NCI-H69 (cell line): ENCODE measurements at regions not wholly inside any gene's neighbourhood (a gene's known extent, or its start where the extent isn't known, plus 50 kb on each side); places are given as distances from the start of the nearest gene placed in this dataset.
"Not testable (repeated sequence)": the region's sequence is repeated elsewhere in the genome, so short reads cannot be mapped to it uniquely, and the experiment has no call there.

Source experiments
- DNase-seq: peaks from one replicate; lab custom pipeline; 2025; lab: John Stamatoyannopoulos, UW

GRCh38 chr5:92029792-92030191 is 646.7 kb upstream of the ARRDC3 start:
- not testable (repeated sequence) for DNase-seq

GRCh38 chr5:92023555-92023954 is 640.4 kb upstream of the ARRDC3 start:
- peak; percentile 50 for DNase-seq

DNA sequence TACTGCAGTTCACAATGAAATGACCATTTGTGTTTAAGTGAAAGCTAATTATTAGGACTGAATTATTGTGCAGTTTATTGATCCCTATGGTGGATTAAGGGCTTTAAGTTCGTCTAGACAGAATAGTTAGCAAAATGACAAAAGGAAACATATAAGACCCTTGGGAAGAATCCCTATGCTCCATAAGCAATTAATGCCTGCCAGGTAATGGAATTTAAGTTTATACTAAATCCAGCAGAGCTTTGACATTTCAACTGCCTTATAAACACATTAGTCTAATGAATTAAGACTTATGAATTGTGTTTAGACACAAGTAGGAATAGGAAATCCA is 640.0 kb upstream of the ARRDC3 start:
- DNase-seq, result no peak

GRCh38 chr5:92022415-92023140 is 639.5 kb upstream of the ARRDC3 start:
- DNase-seq, result no peak

GRCh38 chr5:92019376-92019990 is 636.4 kb upstream of the ARRDC3 start:
- DNase-seq, result peak; percentile 36

- DNase-seq, result no peak
These were observed 634.7 kb upstream of the ARRDC3 start for GRCh38 chr5:92017776-92018175.

DNA sequence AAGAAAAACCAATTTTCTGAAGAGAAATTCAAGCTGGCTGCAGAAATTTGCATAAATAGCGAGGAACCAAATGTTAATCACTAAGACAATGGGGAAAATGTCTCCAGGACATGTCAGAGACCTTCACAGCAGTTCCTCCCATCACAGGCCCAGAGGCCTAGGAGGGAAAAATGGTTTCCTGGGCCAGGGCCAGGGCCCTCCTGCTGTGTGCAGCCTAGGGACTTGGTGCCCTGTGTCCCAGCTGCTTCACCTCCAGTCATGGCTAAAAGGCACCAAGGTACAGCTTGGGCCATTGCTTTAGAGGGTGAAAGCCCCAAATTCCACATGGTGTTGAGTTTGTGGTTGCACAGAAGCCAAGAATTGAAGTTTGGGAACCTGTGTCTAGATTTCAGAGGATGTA is 628.7 kb upstream of the ARRDC3 start:
- not testable (repeated sequence) for DNase-seq

DNA sequence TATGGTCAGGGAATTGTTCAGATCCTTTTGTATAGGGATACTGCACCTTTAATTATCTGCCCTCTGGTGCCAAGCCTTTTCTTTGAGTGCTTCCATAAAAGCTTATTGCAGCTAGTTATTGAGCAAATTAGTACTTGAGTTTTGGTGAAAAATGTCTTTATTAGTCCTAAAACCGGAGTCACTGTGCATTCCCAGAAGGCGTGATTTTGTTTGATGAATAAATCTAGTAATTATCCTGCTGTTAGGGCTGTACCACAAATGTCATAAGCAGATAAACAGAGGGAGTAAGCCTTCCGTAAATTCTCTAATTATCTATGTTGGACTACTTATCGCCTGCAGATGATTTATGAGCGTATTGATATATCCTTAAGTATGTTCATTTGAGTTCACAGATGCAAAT is 620.7 kb upstream of the ARRDC3 start:
- DNase-seq, result peak; percentile 99

DNA sequence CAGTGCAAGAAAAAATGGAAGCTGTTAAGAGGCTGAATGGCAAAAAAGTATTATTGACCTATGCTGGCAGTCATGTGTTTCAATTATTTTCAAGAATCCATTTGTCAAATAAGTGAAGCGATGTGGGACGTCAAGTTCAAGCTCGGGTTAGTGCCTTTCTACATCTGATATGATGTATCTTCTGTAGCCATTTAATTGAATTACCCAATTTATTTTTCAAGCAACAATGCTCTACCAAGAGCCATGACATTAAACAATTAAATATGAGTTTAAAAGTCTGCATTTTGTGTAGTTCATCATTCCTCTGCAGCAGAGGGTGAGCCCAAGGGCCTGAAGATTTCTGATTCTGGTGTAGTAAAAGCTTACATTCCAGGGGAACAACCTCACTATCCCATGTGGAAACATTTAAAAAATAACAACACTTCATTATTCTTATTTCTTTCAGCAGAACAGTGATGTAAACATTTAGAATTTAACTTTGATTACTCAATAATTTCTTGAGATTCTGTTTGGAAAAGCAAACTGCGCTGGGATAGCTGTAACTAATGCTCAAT is 619.7 kb upstream of the ARRDC3 start:
- peak; percentile 19 for DNase-seq

- DNase-seq, result peak; percentile 19
These were observed 615.7 kb upstream of the ARRDC3 start for GRCh38 chr5:91998774-91999173.

DNA sequence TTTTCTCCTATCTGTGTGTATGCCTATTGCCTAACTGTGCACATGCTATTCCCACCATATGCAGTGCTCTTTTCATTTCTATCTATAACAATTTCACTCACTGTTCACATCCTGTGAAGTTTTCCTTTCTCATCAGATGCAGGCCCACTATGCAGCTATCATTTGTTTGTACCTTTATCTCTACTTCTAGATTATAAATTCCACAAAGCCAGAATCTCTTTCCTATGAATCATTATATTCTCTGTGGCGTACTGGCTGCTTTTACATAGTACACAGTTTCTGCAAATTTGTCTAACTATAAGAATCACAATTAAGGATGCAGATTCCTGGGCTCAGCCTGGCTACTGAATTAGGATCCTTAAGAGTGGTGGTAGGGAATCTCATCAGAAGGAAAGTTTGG is 600.8 kb upstream of the ARRDC3 start:
- DNase-seq, result no peak

DNA sequence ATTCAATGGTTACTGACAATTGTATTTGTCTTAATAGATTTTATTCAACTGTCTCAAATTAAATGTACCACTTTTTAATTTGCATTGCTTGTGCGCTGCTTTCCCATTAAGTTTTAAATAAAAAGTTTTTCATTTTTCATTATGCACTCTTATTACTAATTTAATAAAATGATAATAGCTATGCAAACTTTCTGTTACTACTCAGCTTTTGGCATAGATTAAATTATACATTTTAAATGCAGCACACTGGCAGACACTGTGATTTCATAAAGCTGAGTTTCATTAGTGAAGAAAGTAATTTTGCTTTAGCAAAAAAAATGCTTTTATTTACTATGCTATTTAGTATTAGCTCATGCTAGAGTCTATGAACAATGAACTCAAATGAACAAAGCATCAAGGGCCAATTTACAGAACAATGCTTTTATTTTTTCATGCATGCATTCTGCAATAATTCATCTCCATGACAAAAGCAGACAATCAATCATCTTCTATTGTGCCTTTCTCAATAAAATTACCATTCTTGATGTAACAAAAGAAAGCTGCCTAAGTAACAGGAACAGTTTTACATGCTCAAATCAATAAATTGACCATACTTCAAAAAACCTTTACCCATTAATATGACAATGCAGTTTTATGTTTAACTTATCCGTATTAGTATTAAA is 595.2 kb upstream of the ARRDC3 start:
- peak; percentile 75 for DNase-seq

- peak; percentile 87 for DNase-seq
These were observed 594.5 kb upstream of the ARRDC3 start for GRCh38 chr5:91977579-91977978.

DNA sequence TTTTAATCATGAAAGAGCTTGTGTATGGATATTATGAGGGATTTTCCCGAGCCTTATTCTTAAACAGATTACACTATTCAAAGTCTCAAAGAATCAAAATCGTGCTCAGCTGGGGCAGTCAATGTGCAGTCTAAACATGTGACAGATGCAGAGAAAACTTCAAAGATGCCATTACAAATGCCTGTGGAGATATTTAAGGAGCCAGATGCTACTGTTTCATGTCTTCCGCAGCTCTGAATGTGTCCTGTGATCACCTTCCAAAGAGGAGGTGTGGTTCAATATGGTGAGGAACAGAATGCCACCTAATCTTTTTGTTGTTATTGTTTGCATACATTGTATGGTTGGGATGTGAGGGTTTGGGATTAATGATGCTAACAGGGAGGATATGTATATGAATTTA is 593.3 kb upstream of the ARRDC3 start:
- peak; percentile 90 for DNase-seq

DNA sequence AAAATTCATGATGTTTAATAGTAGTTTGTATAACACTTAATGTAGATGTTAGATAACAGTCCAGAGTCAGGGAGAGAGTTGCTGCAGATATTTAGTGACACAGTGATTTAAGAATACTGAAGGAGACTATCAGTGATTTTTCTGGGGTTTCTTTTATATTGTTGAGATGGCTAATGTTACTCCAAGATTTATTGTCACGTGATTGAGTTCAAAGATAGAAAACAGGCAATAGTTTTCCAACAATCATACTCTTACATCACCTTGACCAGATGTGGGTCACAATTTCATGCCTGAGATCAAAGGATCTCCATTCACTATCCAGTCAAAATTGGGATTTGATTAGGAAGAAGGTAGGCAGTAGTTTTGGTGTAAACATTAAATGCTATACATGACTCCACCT is 580.0 kb upstream of the ARRDC3 start:
- DNase-seq, result no peak

GRCh38 chr5:91957666-91958065 is 574.5 kb upstream of the ARRDC3 start:
- DNase-seq, result no peak

DNA sequence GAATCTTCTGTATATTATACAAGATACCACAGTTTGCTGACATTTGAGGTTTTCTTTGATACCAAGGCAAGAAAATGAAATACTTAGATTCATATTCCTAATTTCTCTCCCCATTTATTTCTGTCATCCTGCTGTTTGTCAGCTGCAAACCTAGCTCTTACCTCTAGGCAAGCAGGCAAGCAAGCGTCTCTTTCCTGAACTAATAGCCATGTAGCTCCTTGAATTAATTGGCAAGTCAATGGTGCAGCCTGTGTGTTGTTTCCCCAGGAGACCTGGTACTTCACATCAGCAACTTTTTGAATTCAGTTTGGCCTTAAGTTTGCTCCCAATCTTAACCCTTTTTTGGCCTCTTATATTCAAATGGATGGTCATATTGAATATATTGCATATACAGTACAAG is 573.6 kb upstream of the ARRDC3 start:
- peak; percentile 78 for DNase-seq

GRCh38 chr5:91955610-91956009 is 572.5 kb upstream of the ARRDC3 start:
- peak; percentile 75 for DNase-seq

GRCh38 chr5:91954136-91954535 is 571.0 kb upstream of the ARRDC3 start:
- no peak for DNase-seq

- no peak for DNase-seq
These were observed 567.2 kb upstream of the ARRDC3 start for GRCh38 chr5:91950328-91950727.

DNA sequence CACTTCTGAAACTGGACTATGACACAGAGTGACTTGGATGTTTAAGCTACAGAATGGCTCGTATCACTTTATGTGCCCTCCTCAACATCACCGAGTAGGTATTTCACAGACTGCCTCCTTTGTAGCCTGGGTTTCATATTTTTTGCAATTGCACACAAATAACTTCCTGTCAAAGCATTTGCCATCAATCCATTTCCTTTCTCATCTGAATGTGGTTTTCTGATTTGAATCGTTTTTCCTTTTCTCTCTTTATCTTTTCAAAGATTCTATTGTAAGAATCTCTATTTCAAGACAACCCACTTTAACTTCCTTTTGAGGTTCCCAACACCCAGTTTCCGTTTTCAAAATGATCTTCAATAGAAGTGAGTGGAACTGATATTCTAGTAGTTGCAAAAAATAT is 563.8 kb upstream of the ARRDC3 start:
- DNase-seq, result no peak

DNA sequence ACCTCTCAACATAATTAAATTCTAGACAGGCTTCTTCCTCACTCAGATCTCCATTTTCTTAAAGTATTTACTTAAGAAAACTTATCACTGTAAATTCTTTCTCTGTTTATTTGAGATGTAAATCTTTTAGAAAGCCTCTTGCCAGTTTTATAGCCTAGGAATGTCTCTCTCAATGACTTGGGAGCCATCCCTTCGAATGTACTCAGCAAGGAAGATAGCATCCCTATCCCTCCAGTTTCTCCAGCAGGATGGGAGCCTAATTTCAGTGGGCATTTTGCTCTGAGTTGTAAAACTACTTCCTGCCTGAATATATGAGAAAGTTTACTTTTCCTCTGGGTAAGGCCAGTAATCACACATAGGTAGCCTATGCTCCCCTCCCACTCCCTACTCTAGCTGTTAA is 558.5 kb upstream of the ARRDC3 start:
- no peak for DNase-seq

- no peak for DNase-seq
These were observed 555.3 kb upstream of the ARRDC3 start for GRCh38 chr5:91938441-91938840.
